Suprapubic skin (tissue), 4 donors: ENCODE measurements at regions not wholly inside any gene's neighbourhood (a gene's known extent, or its start where the extent isn't known, plus 50 kb on each side); places are given as distances from the start of the nearest gene placed in this dataset.
A peak's percentile ranks its signal among the peaks of the same experiment; 100 is the strongest.

Source experiments
- DNase-seq, 2 donors: peaks; one replicate each; pipeline ENCODE4 v3.0.0-alpha.2; 2019; ENCODE audit warnings: low spot score in 2 of 2
- H3K27ac ChIP-seq: fragments of 200-600 bp; sonication (generic); one replicate; pipeline ENCODE4 v1.5.1; 2019
- H3K27me3 ChIP-seq: fragments of 200-600 bp; sonication (generic); one replicate; pipeline ENCODE4 v1.5.1; 2019
- H3K36me3 ChIP-seq: fragments of 200-600 bp; sonication (generic); one replicate; pipeline ENCODE4 v1.5.1; 2019
- H3K4me1 ChIP-seq: fragments of 200-600 bp; sonication (generic); one replicate; pipeline ENCODE4 v1.5.1; 2019
- H3K4me3 ChIP-seq: fragments of 200-600 bp; sonication (generic); one replicate; pipeline ENCODE4 v1.5.1; 2019; ENCODE audit warnings: mild to moderate bottlenecking
- H3K9me3 ChIP-seq: fragments of 200-600 bp; sonication (generic); one replicate; pipeline ENCODE4 v1.5.1; 2019
- CTCF ChIP-seq, 2 donors: fragments of 200-600 bp in 1 of 2; fragments of 450-650 bp in 1 of 2; sonication (generic) in 1 of 2; IDR thresholded peaks; one replicate each; pipeline ENCODE4 v1.5.1; 2016 to 2019; ENCODE audit warnings: antibody characterized with exemption in 2 of 2, mild to moderate bottlenecking in 1 of 2, moderate library complexity in 1 of 2
- EP300 ChIP-seq: sonication (generic); formaldehyde crosslinking; IDR thresholded peaks from one replicate; pipeline ENCODE4 v1.6.1; 2017; ENCODE audit warnings: antibody characterized with exemption
- POLR2A ChIP-seq, 2 donors: fragments of 450-650 bp; IDR thresholded peaks; one replicate each; pipeline ENCODE4 v1.6.1; 2017; ENCODE audit warnings: antibody characterized with exemption in 2 of 2, mild to moderate bottlenecking in 2 of 2, moderate library complexity in 2 of 2
- POLR2AphosphoS5 ChIP-seq, 3 donors: sonication (generic); formaldehyde crosslinking; IDR thresholded peaks; one replicate each; pipeline ENCODE4 v1.6.1; 2017; ENCODE audit warnings: antibody characterized with exemption in 3 of 3
- WGBS: methylation state at CpG from one replicate; pipeline ENCODE4 v1.1.5; 2018; 5-methylcytosine and 5-hydroxymethylcytosine counted together

- no peaks in the 10 kb centered on the region for H3K36me3 ChIP-seq
- H3K27me3 ChIP-seq = no peaks in the 10 kb centered on the region
- no peaks in the 10 kb centered on the region for H3K9me3 ChIP-seq
- DNase-seq = no peak
- TF ChIP-seq POLR2AphosphoS5 (IDR thresholded peaks at IDR 0.05) (no peak), CTCF (IDR thresholded peaks at IDR 0.05) (no peak), EP300 (no peak), POLR2A (IDR thresholded peaks at IDR 0.05) (no peak)
- 35% methylated on average over 6 of the region's 6 CpGs for WGBS
- peaks cover 8% of the 10 kb centered on the region for H3K4me1 ChIP-seq
- no peak overlapping the region for H3K4me3 ChIP-seq
- no peak overlapping the region for H3K27ac ChIP-seq
Measured at GRCh38 chr6:112690497-112691202, 343.5 kb downstream of the RFPL4B start.

- WGBS = 12% methylated on average over 1 of the region's 1 CpG
- H3K4me3 ChIP-seq = no peak overlapping the region
- H3K36me3 ChIP-seq = no peaks in the 10 kb centered on the region
- H3K4me1 ChIP-seq = peaks cover 8% of the 10 kb centered on the region
- DNase-seq = peak in 1 of 2 donors; percentile 58
- H3K27ac ChIP-seq = no peak overlapping the region
- TF ChIP-seq CTCF (IDR thresholded peaks at IDR 0.05) (no peak), POLR2AphosphoS5 (IDR thresholded peaks at IDR 0.05) (no peak), POLR2A (IDR thresholded peaks at IDR 0.05) (no peak)
- H3K9me3 ChIP-seq = no peaks in the 10 kb centered on the region
- no peaks in the 10 kb centered on the region for H3K27me3 ChIP-seq
Measured at GRCh38 chr6:112691289-112691688, 344.2 kb downstream of the RFPL4B start.

GRCh38 chr6:112695001-112695400, 347.9 kb downstream of the RFPL4B start:
- Histone ChIP-seq H3K4me1 (peaks cover 8% of the 10 kb centered on the region), H3K36me3 (no peaks in the 10 kb centered on the region), H3K27ac (no peak overlapping the region), H3K9me3 (no peaks in the 10 kb centered on the region), H3K4me3 (no peak overlapping the region), H3K27me3 (no peaks in the 10 kb centered on the region)
- TF ChIP-seq POLR2A (IDR thresholded peaks at IDR 0.05) (no peak), POLR2AphosphoS5 (IDR thresholded peaks at IDR 0.05) (no peak), CTCF (IDR thresholded peaks at IDR 0.05) (no peak), EP300 (no peak)
- no peak for DNase-seq
- 47% methylated on average over 2 of the region's 2 CpGs for WGBS

GRCh38 chr6:112697265-112697664, 350.1 kb downstream of the RFPL4B start:
- TF ChIP-seq POLR2A (IDR thresholded peaks at IDR 0.05) (no peak), CTCF (IDR thresholded peaks at IDR 0.05) (no peak), EP300 (no peak), POLR2AphosphoS5 (IDR thresholded peaks at IDR 0.05) (no peak)
- DNase-seq = no peak
- no peaks in the 10 kb centered on the region for H3K9me3 ChIP-seq
- WGBS = 95% methylated on average over 4 of the region's 4 CpGs
- no peak overlapping the region for H3K4me3 ChIP-seq
- H3K4me1 ChIP-seq = no peaks in the 10 kb centered on the region
- H3K36me3 ChIP-seq = no peaks in the 10 kb centered on the region
- no peak overlapping the region for H3K27ac ChIP-seq
- H3K27me3 ChIP-seq = no peaks in the 10 kb centered on the region

- no peak for DNase-seq
Measured at GRCh38 chr6:112701201-112701600, 354.1 kb downstream of the RFPL4B start.

More at GRCh38 chr6:112701201-112701600, 354.1 kb downstream of the RFPL4B start:
- Histone ChIP-seq H3K4me3 (no peak overlapping the region), H3K36me3 (no peaks in the 10 kb centered on the region), H3K27ac (no peak overlapping the region), H3K9me3 (no peaks in the 10 kb centered on the region), H3K4me1 (no peaks in the 10 kb centered on the region), H3K27me3 (no peaks in the 10 kb centered on the region)
- no peak for TF ChIP-seq EP300
- TF ChIP-seq POLR2AphosphoS5 (IDR thresholded peaks at IDR 0.05) = no peak
- no peak for TF ChIP-seq CTCF (IDR thresholded peaks at IDR 0.05)
- no peak for TF ChIP-seq POLR2A (IDR thresholded peaks at IDR 0.05)
- 62% methylated on average over 5 of the region's 5 CpGs for WGBS
